ENCODE measurements at regions not wholly inside any gene's neighbourhood (a gene's known extent, or its start where the extent isn't known, plus 50 kb on each side); places are given as distances from the start of the nearest gene placed in this dataset.
A peak's percentile ranks its signal among the peaks of the same experiment; 100 is the strongest.

DNA sequence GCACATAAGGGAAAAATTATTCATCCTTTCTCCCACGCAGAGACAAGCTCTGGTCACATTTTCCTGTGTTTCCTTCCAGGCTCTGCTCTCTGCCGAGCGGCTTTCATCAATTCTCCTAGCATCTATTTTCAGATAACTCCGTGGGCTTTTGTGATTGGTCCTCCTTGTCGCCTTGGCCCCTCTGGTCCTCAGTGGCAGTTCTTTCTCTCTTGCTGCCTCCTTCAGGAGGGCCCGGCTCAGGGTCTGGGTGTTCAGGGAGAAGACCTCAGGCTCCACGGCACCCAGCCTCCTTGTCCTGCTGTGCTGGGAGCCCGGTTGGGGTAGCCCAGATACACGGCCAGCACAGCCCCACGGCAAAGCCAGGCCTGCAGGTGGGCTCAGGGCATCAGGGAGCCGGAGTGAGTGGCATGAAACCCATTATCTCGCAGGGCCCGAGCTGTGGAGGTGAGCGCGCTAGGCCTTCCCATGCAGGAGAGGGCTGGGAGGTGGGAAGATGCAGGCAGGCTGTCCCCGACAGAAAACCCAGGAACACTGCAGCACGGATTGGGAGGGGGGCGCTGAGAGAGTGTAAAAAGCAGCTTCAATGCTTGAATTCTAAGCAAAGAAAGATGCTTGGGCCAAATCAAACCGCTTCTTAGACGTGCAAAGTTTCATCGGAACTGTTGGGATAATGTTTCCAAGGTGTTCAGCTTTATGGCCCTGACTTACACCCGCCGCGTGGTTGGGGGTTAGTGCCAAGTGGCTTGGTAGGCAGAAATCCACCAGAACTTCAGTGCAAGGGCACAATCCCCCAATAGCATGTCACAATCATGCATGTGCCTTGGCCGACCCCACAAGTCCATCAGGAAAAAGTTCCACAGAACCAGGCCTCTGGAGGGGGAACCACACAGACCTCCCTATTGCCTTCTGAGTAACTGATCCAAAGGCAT is 81.9 kb upstream of the WNT7B start:
- Histone ChIP-seq H3K4me3 (ENCODE audit: low read depth, low read length) (no peak overlapping the region), H3K27ac (peak overlapping the region; percentile 25), H3K27me3 (replicated peaks) (no peaks in the 10 kb centered on the region), H3K36me3 (replicated peaks) (no peaks in the 10 kb centered on the region)
- DNase-seq, result no peak
- in situ Hi-C loops (cut with HindIII; ENCODE audit: low pct_ligation_motif_present, low sequenced_read_pairs), result no loop called here
- TF ChIP-seq, protein P1, sequence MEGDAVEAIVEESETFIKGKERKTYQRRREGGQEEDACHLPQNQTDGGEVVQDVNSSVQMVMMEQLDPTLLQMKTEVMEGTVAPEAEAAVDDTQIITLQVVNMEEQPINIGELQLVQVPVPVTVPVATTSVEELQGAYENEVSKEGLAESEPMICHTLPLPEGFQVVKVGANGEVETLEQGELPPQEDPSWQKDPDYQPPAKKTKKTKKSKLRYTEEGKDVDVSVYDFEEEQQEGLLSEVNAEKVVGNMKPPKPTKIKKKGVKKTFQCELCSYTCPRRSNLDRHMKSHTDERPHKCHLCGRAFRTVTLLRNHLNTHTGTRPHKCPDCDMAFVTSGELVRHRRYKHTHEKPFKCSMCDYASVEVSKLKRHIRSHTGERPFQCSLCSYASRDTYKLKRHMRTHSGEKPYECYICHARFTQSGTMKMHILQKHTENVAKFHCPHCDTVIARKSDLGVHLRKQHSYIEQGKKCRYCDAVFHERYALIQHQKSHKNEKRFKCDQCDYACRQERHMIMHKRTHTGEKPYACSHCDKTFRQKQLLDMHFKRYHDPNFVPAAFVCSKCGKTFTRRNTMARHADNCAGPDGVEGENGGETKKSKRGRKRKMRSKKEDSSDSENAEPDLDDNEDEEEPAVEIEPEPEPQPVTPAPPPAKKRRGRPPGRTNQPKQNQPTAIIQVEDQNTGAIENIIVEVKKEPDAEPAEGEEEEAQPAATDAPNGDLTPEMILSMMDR (IDR thresholded peaks at IDR 0.05; ENCODE audit: low read depth, low read length, missing control alignments), result no peak

DNA sequence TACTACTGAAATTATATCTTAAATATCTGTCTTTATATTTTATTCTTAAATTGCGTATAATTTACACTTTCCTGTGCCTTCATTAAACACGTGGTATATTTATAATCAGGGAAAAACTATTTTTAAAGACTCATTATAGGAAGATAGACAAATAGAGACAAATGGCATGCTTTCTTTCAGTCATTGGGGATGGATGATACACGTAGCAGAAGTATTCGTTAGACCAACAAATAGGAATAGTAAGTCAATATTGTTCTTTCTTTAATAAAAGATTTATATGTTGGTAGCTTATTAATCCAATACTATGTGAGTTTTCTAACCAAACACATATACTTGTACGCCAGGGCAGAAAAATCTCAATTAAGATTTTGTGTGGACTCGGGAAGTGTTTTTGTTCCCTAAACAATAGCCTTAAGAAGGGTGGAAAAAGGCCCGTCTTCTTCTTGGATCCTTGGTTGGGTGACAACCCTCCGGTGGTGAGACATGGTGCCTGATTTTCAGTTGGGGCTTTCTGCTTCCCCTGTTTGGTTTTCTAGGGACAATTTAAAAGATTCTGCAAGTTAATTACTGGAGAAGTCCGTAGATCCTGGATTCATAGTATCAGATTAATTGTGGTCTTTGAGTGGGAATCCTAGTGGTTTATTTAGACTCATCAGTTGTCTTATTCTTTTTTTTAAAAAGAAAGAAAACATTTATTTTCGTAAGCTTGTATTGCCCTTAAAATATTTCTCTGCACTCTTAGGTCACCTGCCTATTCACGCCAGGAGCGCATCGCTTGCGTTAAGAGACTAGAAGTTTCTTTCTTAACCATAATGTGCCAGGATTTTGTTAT is 83.5 kb upstream of the WNT7B start:
- Histone ChIP-seq H3K4me3 (ENCODE audit: low read depth, low read length) (no peak overlapping the region), H3K27ac (no peak overlapping the region)

GRCh38 chr22:46061124-46061500 is 84.2 kb upstream of the WNT7B start:
- Histone ChIP-seq H3K36me3 (replicated peaks) (no peaks in the 10 kb centered on the region), H3K27me3 (replicated peaks) (no peaks in the 10 kb centered on the region), H3K27ac (no peak overlapping the region), H3K4me3 (ENCODE audit: low read depth, low read length) (no peak overlapping the region)
- in situ Hi-C loops (cut with HindIII; ENCODE audit: low pct_ligation_motif_present, low sequenced_read_pairs), result no loop called here
- DNase-seq, result no peak
- TF ChIP-seq, protein P1 (IDR thresholded peaks at IDR 0.05; ENCODE audit: low read depth, low read length, missing control alignments), result no peak

More for the DNA sequence above, 83.5 kb upstream of the WNT7B start:
- no peaks in the 10 kb centered on the region for H3K36me3 ChIP-seq (replicated peaks)
- DNase-seq, result no peak
- in situ Hi-C loops (cut with HindIII; ENCODE audit: low pct_ligation_motif_present, low sequenced_read_pairs), result no loop called here
- TF ChIP-seq, protein P1 (IDR thresholded peaks at IDR 0.05; ENCODE audit: low read depth, low read length, missing control alignments), result no peak
- no peaks in the 10 kb centered on the region for H3K27me3 ChIP-seq (replicated peaks)

GRCh38 chr22:46061501-46062231 is 84.7 kb upstream of the WNT7B start:
- in situ Hi-C loops (cut with HindIII; ENCODE audit: low pct_ligation_motif_present, low sequenced_read_pairs), result no loop called here

DNA sequence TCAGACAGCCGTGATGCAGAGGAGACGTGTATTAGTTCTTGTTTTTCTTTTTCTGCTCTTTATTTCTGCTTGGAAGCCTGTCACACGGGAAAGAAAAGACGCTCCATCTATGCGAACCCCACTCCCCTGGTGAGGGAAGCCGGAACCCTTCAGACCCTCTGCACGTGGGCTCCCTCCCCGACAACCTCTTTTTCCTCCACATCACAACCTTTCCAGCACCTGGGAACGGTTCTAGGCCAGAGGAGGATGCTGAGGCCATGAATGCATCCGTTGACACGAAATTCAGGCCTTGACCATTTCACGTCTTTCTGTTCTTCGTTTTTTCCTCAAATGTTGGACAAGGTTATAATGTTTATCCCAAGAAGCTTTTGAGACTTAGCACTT is 85.3 kb upstream of the WNT7B start:
- Histone ChIP-seq H3K36me3 (replicated peaks) (no peaks in the 10 kb centered on the region), H3K27me3 (replicated peaks) (no peaks in the 10 kb centered on the region), H3K4me3 (ENCODE audit: low read depth, low read length) (no peak overlapping the region), H3K27ac (no peak overlapping the region)
- DNase-seq, result no peak
- TF ChIP-seq, protein P1 (IDR thresholded peaks at IDR 0.05; ENCODE audit: low read depth, low read length, missing control alignments), result no peak
- in situ Hi-C loops (cut with HindIII; ENCODE audit: low pct_ligation_motif_present, low sequenced_read_pairs), result no loop called here

More at GRCh38 chr22:46061501-46062231, 84.7 kb upstream of the WNT7B start:
- Histone ChIP-seq H3K36me3 (replicated peaks) (no peaks in the 10 kb centered on the region), H3K27me3 (replicated peaks) (no peaks in the 10 kb centered on the region), H3K4me3 (ENCODE audit: low read depth, low read length) (no peak overlapping the region), H3K27ac (no peak overlapping the region)
- DNase-seq, result no peak
- TF ChIP-seq, protein P1 (IDR thresholded peaks at IDR 0.05; ENCODE audit: low read depth, low read length, missing control alignments), result no peak
